Central memory CD8-positive, alpha-beta T cell (primary cell): ENCODE measurements at regions not wholly inside any gene's neighbourhood (a gene's known extent, or its start where the extent isn't known, plus 50 kb on each side); places are given as distances from the start of the nearest gene placed in this dataset.

Experiments
- ATAC-seq: fragments of 150-1000 bp; cut with Tn5 transposase; replicated peaks from 2 replicates; pipeline ENCODE4 v1.10.0; 2022; ENCODE audit warnings: mild to moderate bottlenecking, moderate FRiP score, moderate number of reproducible peaks; ENCODE audit not compliant: poor library complexity, severe bottlenecking; ENCODE audit errors: extremely low read depth
- DNase-seq, 2 donors: peaks; one replicate each; pipeline ENCODE4 v3.0.0; 2021; ENCODE audit warnings: low spot score in 2 of 2
- H3K27ac Mint-ChIP-seq: one replicate; pipeline ENCODE4 v1.8.0; 2022; ENCODE audit warnings: low read depth, mild to moderate bottlenecking, moderate library complexity, mixed read lengths
- H3K27me3 Mint-ChIP-seq: one replicate; pipeline ENCODE4 v1.8.0; 2022; ENCODE audit warnings: mixed read lengths
- H3K36me3 Mint-ChIP-seq: one replicate; pipeline ENCODE4 v1.8.0; 2022; ENCODE audit warnings: mild to moderate bottlenecking, moderate library complexity, mixed read lengths; ENCODE audit not compliant: insufficient read depth
- H3K4me1 Mint-ChIP-seq: one replicate; pipeline ENCODE4 v1.8.0; 2022; ENCODE audit warnings: mixed read lengths
- H3K4me3 Mint-ChIP-seq: one replicate; pipeline ENCODE4 v1.8.0; 2022; ENCODE audit warnings: mild to moderate bottlenecking, moderate library complexity, mixed read lengths
- H3K9me3 Mint-ChIP-seq: one replicate; pipeline ENCODE4 v1.8.0; 2022; ENCODE audit warnings: mixed read lengths

GRCh38 chr15:39434751-39435238 lies 146.1 kb upstream of the THBS1 start:
- Mint-ChIP-seq H3K36me3 (peaks cover 2% of the 10 kb centered on the region), H3K27me3 (peaks cover 100% of the 10 kb centered on the region), H3K9me3 (no peaks in the 10 kb centered on the region), H3K27ac (no peak overlapping the region), H3K4me3 (no peak overlapping the region), H3K4me1 (peaks cover 7% of the 10 kb centered on the region)
- no peak for ATAC-seq
- no peak for DNase-seq

- peaks cover 3% of the 10 kb centered on the region for H3K4me1 Mint-ChIP-seq
- no peak for ATAC-seq
- H3K9me3 Mint-ChIP-seq, result no peaks in the 10 kb centered on the region
- H3K4me3 Mint-ChIP-seq, result no peak overlapping the region
- no peak overlapping the region for H3K27ac Mint-ChIP-seq
- peaks cover 96% of the 10 kb centered on the region for H3K27me3 Mint-ChIP-seq
- no peak for DNase-seq
- peaks cover 2% of the 10 kb centered on the region for H3K36me3 Mint-ChIP-seq
Measured at GRCh38 chr15:39435244-39435643, 145.6 kb upstream of the THBS1 start.

- H3K36me3 Mint-ChIP-seq, result no peaks in the 10 kb centered on the region
- DNase-seq, result no peak
- H3K9me3 Mint-ChIP-seq, result no peaks in the 10 kb centered on the region
- H3K27me3 Mint-ChIP-seq, result peaks cover 95% of the 10 kb centered on the region
- no peak overlapping the region for H3K27ac Mint-ChIP-seq
- no peak overlapping the region for H3K4me3 Mint-ChIP-seq
- H3K4me1 Mint-ChIP-seq, result no peaks in the 10 kb centered on the region
- no peak for ATAC-seq
Measured at GRCh38 chr15:39438260-39438659, 142.6 kb upstream of the THBS1 start.

- Mint-ChIP-seq H3K9me3 (no peaks in the 10 kb centered on the region), H3K27ac (no peak overlapping the region), H3K36me3 (no peaks in the 10 kb centered on the region), H3K27me3 (peaks cover 95% of the 10 kb centered on the region), H3K4me1 (no peaks in the 10 kb centered on the region), H3K4me3 (no peak overlapping the region)
- ATAC-seq (no peak), DNase-seq (no peak)
Measured at GRCh38 chr15:39438799-39439592, 141.9 kb upstream of the THBS1 start.

- no peak for ATAC-seq
- Mint-ChIP-seq H3K36me3 (no peaks in the 10 kb centered on the region), H3K27me3 (peaks cover 77% of the 10 kb centered on the region), H3K9me3 (no peaks in the 10 kb centered on the region), H3K27ac (no peak overlapping the region), H3K4me3 (no peak overlapping the region), H3K4me1 (no peaks in the 10 kb centered on the region)
- no peak for DNase-seq
Measured at GRCh38 chr15:39442898-39443297, 138.0 kb upstream of the THBS1 start.

- ATAC-seq (no peak), DNase-seq (no peak)
- H3K9me3 Mint-ChIP-seq, result no peaks in the 10 kb centered on the region
- H3K4me3 Mint-ChIP-seq, result no peak overlapping the region
- no peaks in the 10 kb centered on the region for H3K36me3 Mint-ChIP-seq
- no peak overlapping the region for H3K27ac Mint-ChIP-seq
- H3K27me3 Mint-ChIP-seq, result peaks cover 77% of the 10 kb centered on the region
- no peaks in the 10 kb centered on the region for H3K4me1 Mint-ChIP-seq
Measured at GRCh38 chr15:39443659-39444219, 137.1 kb upstream of the THBS1 start.

GRCh38 chr15:39444735-39445470 lies 136.0 kb upstream of the THBS1 start:
- H3K4me1 Mint-ChIP-seq, result no peaks in the 10 kb centered on the region
- no peak for ATAC-seq

GRCh38 chr15:39445931-39446330 lies 134.9 kb upstream of the THBS1 start:
- Mint-ChIP-seq H3K4me3 (no peak overlapping the region), H3K27me3 (peaks cover 80% of the 10 kb centered on the region), H3K9me3 (no peaks in the 10 kb centered on the region)

More at GRCh38 chr15:39444735-39445470, 136.0 kb upstream of the THBS1 start:
- no peak for DNase-seq
- H3K4me3 Mint-ChIP-seq, result no peak overlapping the region
- no peak overlapping the region for H3K27ac Mint-ChIP-seq
- H3K27me3 Mint-ChIP-seq, result peaks cover 77% of the 10 kb centered on the region
- no peaks in the 10 kb centered on the region for H3K36me3 Mint-ChIP-seq
- H3K9me3 Mint-ChIP-seq, result no peaks in the 10 kb centered on the region

GRCh38 chr15:39447346-39447745 lies 133.5 kb upstream of the THBS1 start:
- Mint-ChIP-seq H3K27ac (no peak overlapping the region), H3K4me1 (no peaks in the 10 kb centered on the region), H3K27me3 (peaks cover 78% of the 10 kb centered on the region), H3K9me3 (no peaks in the 10 kb centered on the region), H3K36me3 (no peaks in the 10 kb centered on the region), H3K4me3 (no peak overlapping the region)
- DNase-seq (no peak), ATAC-seq (no peak)

More at GRCh38 chr15:39445931-39446330, 134.9 kb upstream of the THBS1 start:
- Mint-ChIP-seq H3K27ac (no peak overlapping the region), H3K36me3 (no peaks in the 10 kb centered on the region), H3K4me1 (no peaks in the 10 kb centered on the region)
- ATAC-seq (no peak), DNase-seq (no peak)

GRCh38 chr15:39447881-39448280 lies 133.0 kb upstream of the THBS1 start:
- H3K36me3 Mint-ChIP-seq, result no peaks in the 10 kb centered on the region
- ATAC-seq (no peak), DNase-seq (no peak)
- H3K4me3 Mint-ChIP-seq, result no peak overlapping the region
- peaks cover 73% of the 10 kb centered on the region for H3K27me3 Mint-ChIP-seq
- H3K27ac Mint-ChIP-seq, result no peak overlapping the region
- H3K4me1 Mint-ChIP-seq, result no peaks in the 10 kb centered on the region
- no peaks in the 10 kb centered on the region for H3K9me3 Mint-ChIP-seq

- no peaks in the 10 kb centered on the region for H3K4me1 Mint-ChIP-seq
- no peak overlapping the region for H3K4me3 Mint-ChIP-seq
- peaks cover 68% of the 10 kb centered on the region for H3K27me3 Mint-ChIP-seq
- no peaks in the 10 kb centered on the region for H3K36me3 Mint-ChIP-seq
- no peaks in the 10 kb centered on the region for H3K9me3 Mint-ChIP-seq
- ATAC-seq (no peak), DNase-seq (no peak)
- no peak overlapping the region for H3K27ac Mint-ChIP-seq
Measured at GRCh38 chr15:39448409-39448808, 132.5 kb upstream of the THBS1 start.

- Mint-ChIP-seq H3K9me3 (no peaks in the 10 kb centered on the region), H3K4me1 (no peaks in the 10 kb centered on the region), H3K27ac (no peak overlapping the region), H3K4me3 (no peak overlapping the region), H3K36me3 (no peaks in the 10 kb centered on the region), H3K27me3 (peaks cover 51% of the 10 kb centered on the region)
- ATAC-seq, result no peak
- no peak for DNase-seq
Measured at GRCh38 chr15:39451121-39451688, 129.7 kb upstream of the THBS1 start.
